ENCODE measurements at regions not wholly inside any gene's neighbourhood (a gene's known extent, or its start where the extent isn't known, plus 50 kb on each side); places are given as distances from the start of the nearest gene placed in this dataset.

- Mint-ChIP-seq H3K36me3 (ENCODE audit: low read depth) (no peaks in the 10 kb centered on the region), H3K4me3 (no peak overlapping the region), H3K27ac (peak overlapping the region; percentile 8; the same call in 1 of the 2 replicates), H3K4me1 (no peaks in the 10 kb centered on the region; the same call in 2 of the 3 replicates), H3K27me3 (ENCODE audit: insufficient read depth, low read depth, poor library complexity) (peaks cover 2% of the 10 kb centered on the region), H3K9me3 (no peaks in the 10 kb centered on the region)
- Histone ChIP-seq H3K27ac (ENCODE audit: low read depth) (no peak overlapping the region), H3K27me3 (ENCODE audit: insufficient read depth) (no peaks in the 10 kb centered on the region), H3K4me3 (no peak overlapping the region), H2AFZ (no peak overlapping the region), H3F3A (replicated peaks; ENCODE audit: low read depth) (no peaks in the 10 kb centered on the region), H3K4me2 (no peak overlapping the region), H4K20me1 (replicated peaks; ENCODE audit: insufficient read depth) (no peaks in the 10 kb centered on the region), H3K9me2 (ENCODE audit: insufficient read depth) (peaks cover 17% of the 10 kb centered on the region), H3K79me2 (replicated peaks; ENCODE audit: insufficient read depth) (no peaks in the 10 kb centered on the region), H3K4me1 (ENCODE audit: insufficient read depth) (no peaks in the 10 kb centered on the region), H3K36me3 (ENCODE audit: insufficient read depth) (no peaks in the 10 kb centered on the region)
- DNase-seq (ENCODE audit: low spot score) (no peak), ATAC-seq (no peak)
- TF ChIP-seq ZNF462 (CRISPR knock-in tag; IDR thresholded peaks at IDR 0.05) (no peak), EZH2phosphoT487 (IDR thresholded peaks at IDR 0.05; ENCODE audit: unreplicated experiment) (no peak), ZNF114 (CRISPR knock-in tag; IDR thresholded peaks at IDR 0.05) (no peak), EZH2 (IDR thresholded peaks at IDR 0.05; ENCODE audit: low read depth, unreplicated experiment) (no peak), REST (IDR thresholded peaks at IDR 0.05; ENCODE audit: unreplicated experiment) (no peak), POLR2AphosphoS5 (IDR thresholded peaks at IDR 0.05; ENCODE audit: low read depth) (no peak), JUNB (IDR thresholded peaks at IDR 0.05; ENCODE audit: unreplicated experiment) (no peak), CREB1 (CRISPR knock-in tag; IDR thresholded peaks at IDR 0.05; ENCODE audit: low read depth) (no peak), ZNF331 (CRISPR knock-in tag; IDR thresholded peaks at IDR 0.05; ENCODE audit: low read depth) (no peak), STAT1 (IDR thresholded peaks at IDR 0.05; ENCODE audit: unreplicated experiment) (no peak), NANOG (IDR thresholded peaks at IDR 0.05; ENCODE audit: borderline replicate concordance) (no peak), ETS1 (IDR thresholded peaks at IDR 0.05) (no peak), CTCF (conservative IDR thresholded peaks at IDR 0.05; ENCODE audit: low read depth in 2 of 2) (no peak)
Observed at GRCh38 chr20:39660965-39661364, 698.8 kb downstream of the DHX35 start.
